ENCODE measurements at regions not wholly inside any gene's neighbourhood (a gene's known extent, or its start where the extent isn't known, plus 50 kb on each side); places are given as distances from the start of the nearest gene placed in this dataset.

GRCh38 chrX:6917666-6918065 is 229.8 kb upstream of the STS start:
- TF ChIP-seq CTCF (IDR thresholded peaks at IDR 0.05) (no peak), POLR2A (IDR thresholded peaks at IDR 0.05) (no peak), EP300 (IDR thresholded peaks at IDR 0.05) (no peak)

Data from tibial nerve (tissue), 4 donors.